CD8-positive, alpha-beta memory T cell (primary cell): ENCODE measurements at regions not wholly inside any gene's neighbourhood (a gene's known extent, or its start where the extent isn't known, plus 50 kb on each side); places are given as distances from the start of the nearest gene placed in this dataset.

ENCODE experiments used
- CTCF ChIA-PET: fragments of 350-600 bp; sonication (Branson Sonifier 250); formaldehyde crosslinking; loops from one replicate; lab custom pipeline; 2021; ENCODE audit warnings: antibody characterized with exemption; lab: Charles Lee
- POLR2A ChIA-PET: fragments of 350-600 bp; sonication (Branson Sonifier 250); formaldehyde crosslinking; loops from one replicate; lab custom pipeline; 2021; ENCODE audit warnings: antibody characterized with exemption; lab: Charles Lee
- DNase-seq, 5 donors: peaks; one replicate each; pipeline versions ENCODE4 v3.0.0 to v3.0.0-alpha.2; 2020 to 2022; ENCODE audit warnings: mixed read lengths in 1 of 5
- H3K27ac ChIP-seq: one replicate; pipeline ENCODE4 v1.7.0; 2013; ENCODE audit warnings: low read depth, mild to moderate bottlenecking, low read length, moderate library complexity
- H3K27me3 ChIP-seq: 2 replicates; pipeline ENCODE4 v1.7.0; 2013; ENCODE audit warnings: low read length, mild to moderate bottlenecking; ENCODE audit not compliant: insufficient read depth, poor library complexity, severe bottlenecking
- H3K36me3 ChIP-seq: 2 replicates; pipeline ENCODE4 v1.7.0; 2013; ENCODE audit warnings: mild to moderate bottlenecking, low read length, moderate library complexity; ENCODE audit not compliant: insufficient read depth
- H3K4me1 ChIP-seq: 2 replicates; pipeline ENCODE4 v1.7.0; 2013; ENCODE audit warnings: mild to moderate bottlenecking, low read length, moderate library complexity; ENCODE audit not compliant: insufficient read depth
- H3K4me3 ChIP-seq: 2 replicates; pipeline ENCODE4 v1.7.0; 2013; ENCODE audit warnings: mild to moderate bottlenecking, low read length
- H3K9me3 ChIP-seq: 2 replicates; pipeline ENCODE4 v1.7.0; 2013; ENCODE audit warnings: mild to moderate bottlenecking, low read length
- H3K27ac Mint-ChIP-seq, 8 donors: one replicate each; pipeline ENCODE4 v1.8.0; 2020 to 2021; ENCODE audit warnings: mixed read lengths in 8 of 8, mild to moderate bottlenecking in 6 of 8, inconsistent platforms in 3 of 8, moderate library complexity in 3 of 8
- H3K27me3 Mint-ChIP-seq, 2 donors: one replicate each; pipeline ENCODE4 v1.8.0; 2020 to 2021; ENCODE audit warnings: mixed read lengths in 2 of 2, mild to moderate bottlenecking in 1 of 2, moderate library complexity in 1 of 2
- H3K36me3 Mint-ChIP-seq, 3 donors: one replicate each; pipeline ENCODE4 v1.8.0; 2020 to 2021; ENCODE audit warnings: mixed read lengths in 3 of 3, inconsistent platforms in 1 of 3, mild to moderate bottlenecking in 1 of 3
- H3K4me1 Mint-ChIP-seq, 3 donors: one replicate each; pipeline ENCODE4 v1.8.0; 2020 to 2021; ENCODE audit warnings: mixed read lengths in 3 of 3, inconsistent platforms in 1 of 3, mild to moderate bottlenecking in 1 of 3
- H3K4me3 Mint-ChIP-seq, 7 donors: one replicate each; pipeline ENCODE4 v1.8.0; 2020 to 2021; ENCODE audit warnings: mixed read lengths in 7 of 7, mild to moderate bottlenecking in 6 of 7, moderate library complexity in 4 of 7, inconsistent platforms in 2 of 7
- H3K9me3 Mint-ChIP-seq, 5 donors: one replicate each; pipeline ENCODE4 v1.8.0; 2020 to 2022; ENCODE audit warnings: mixed read lengths in 5 of 5, mild to moderate bottlenecking in 3 of 5, moderate library complexity in 2 of 5, inconsistent platforms in 1 of 5

GRCh38 chr11:70700453-70700852, 302.1 kb downstream of the CTTN start:
- ChIA-PET CTCF (no interaction called here), POLR2A (no interaction called here)
- Mint-ChIP-seq H3K4me3 (no peak overlapping the region), H3K36me3 (no peaks in the 10 kb centered on the region), H3K27me3 (peaks cover 0 to 10% of the 10 kb centered on the region in 2 donors), H3K27ac (no peak overlapping the region), H3K4me1 (no peaks in the 10 kb centered on the region), H3K9me3 (peaks cover 0 to 2% (median 0%) of the 10 kb centered on the region in 5 donors)
- Histone ChIP-seq H3K9me3 (no peaks in the 10 kb centered on the region), H3K36me3 (no peaks in the 10 kb centered on the region), H3K4me1 (no peaks in the 10 kb centered on the region), H3K27ac (no peak overlapping the region), H3K27me3 (no peaks in the 10 kb centered on the region), H3K4me3 (no peak overlapping the region)
- no peak for DNase-seq

- Histone ChIP-seq H3K36me3 (no peaks in the 10 kb centered on the region), H3K9me3 (no peaks in the 10 kb centered on the region), H3K4me3 (no peak overlapping the region), H3K4me1 (no peaks in the 10 kb centered on the region), H3K27me3 (no peaks in the 10 kb centered on the region), H3K27ac (no peak overlapping the region)
- Mint-ChIP-seq H3K36me3 (no peaks in the 10 kb centered on the region), H3K9me3 (peaks cover 0 to 2% (median 0%) of the 10 kb centered on the region in 5 donors), H3K4me3 (no peak overlapping the region), H3K27ac (no peak overlapping the region), H3K27me3 (peaks cover 0 to 10% of the 10 kb centered on the region in 2 donors), H3K4me1 (no peaks in the 10 kb centered on the region)
- no peak for DNase-seq
- CTCF ChIA-PET = no interaction called here
- POLR2A ChIA-PET = interaction anchor here (0.5 kb wide), 1 partner anchor 968 kb away, joined by 4 read pairs; no protein-coding TSS in a partner anchor
These were observed 302.5 kb downstream of the CTTN start for GRCh38 chr11:70700871-70701270.

- no peak overlapping the region for H3K4me3 ChIP-seq
- Mint-ChIP-seq H3K36me3 (peaks cover 0 to 2% (median 0%) of the 10 kb centered on the region in 3 donors), H3K9me3 (peaks cover 0 to 2% (median 0%) of the 10 kb centered on the region in 5 donors), H3K4me3 (no peak overlapping the region), H3K27ac (no peak overlapping the region), H3K27me3 (peaks cover 0 to 7% of the 10 kb centered on the region in 2 donors), H3K4me1 (no peaks in the 10 kb centered on the region)
- H3K27ac ChIP-seq = no peak overlapping the region
- H3K4me1 ChIP-seq = no peaks in the 10 kb centered on the region
- ChIA-PET CTCF (no interaction called here), POLR2A (no interaction called here)
- no peaks in the 10 kb centered on the region for H3K27me3 ChIP-seq
- H3K9me3 ChIP-seq = no peaks in the 10 kb centered on the region
- DNase-seq = no peak
- no peaks in the 10 kb centered on the region for H3K36me3 ChIP-seq
These were observed 303.8 kb downstream of the CTTN start for GRCh38 chr11:70702040-70702648.

GRCh38 chr11:70703141-70704064, 305.1 kb downstream of the CTTN start:
- ChIA-PET CTCF (no interaction called here), POLR2A (no interaction called here)
- Mint-ChIP-seq H3K36me3 (peaks cover 0 to 2% (median 0%) of the 10 kb centered on the region in 3 donors), H3K4me1 (no peaks in the 10 kb centered on the region), H3K27ac (no peak overlapping the region), H3K4me3 (no peak overlapping the region), H3K9me3 (peaks cover 0 to 2% (median 0%) of the 10 kb centered on the region in 5 donors), H3K27me3 (peaks cover 3 to 4% of the 10 kb centered on the region in 2 donors)
- no peak overlapping the region for H3K4me3 ChIP-seq
- no peaks in the 10 kb centered on the region for H3K4me1 ChIP-seq
- no peaks in the 10 kb centered on the region for H3K36me3 ChIP-seq
- H3K9me3 ChIP-seq = no peaks in the 10 kb centered on the region
- no peak overlapping the region for H3K27ac ChIP-seq
- DNase-seq = no peak
- no peaks in the 10 kb centered on the region for H3K27me3 ChIP-seq

GRCh38 chr11:70705097-70705496, 306.8 kb downstream of the CTTN start:
- DNase-seq = peak in 1 of 5 donors; percentile 19
- Mint-ChIP-seq H3K36me3 (peaks cover 0 to 2% (median 0%) of the 10 kb centered on the region in 3 donors), H3K27ac (no peak overlapping the region), H3K4me1 (no peaks in the 10 kb centered on the region), H3K27me3 (peaks cover 4 to 9% of the 10 kb centered on the region in 2 donors), H3K4me3 (no peak overlapping the region), H3K9me3 (peaks cover 0 to 2% (median 0%) of the 10 kb centered on the region in 5 donors)
- no peak overlapping the region for H3K27ac ChIP-seq
- no peaks in the 10 kb centered on the region for H3K27me3 ChIP-seq
- CTCF ChIA-PET = no interaction called here
- H3K4me1 ChIP-seq = no peaks in the 10 kb centered on the region
- POLR2A ChIA-PET = no interaction called here
- no peak overlapping the region for H3K4me3 ChIP-seq
- no peaks in the 10 kb centered on the region for H3K36me3 ChIP-seq
- no peaks in the 10 kb centered on the region for H3K9me3 ChIP-seq

GRCh38 chr11:70705930-70706329, 307.6 kb downstream of the CTTN start:
- POLR2A ChIA-PET = no interaction called here
- CTCF ChIA-PET = no interaction called here
- Mint-ChIP-seq H3K36me3 (peaks cover 0 to 2% (median 0%) of the 10 kb centered on the region in 3 donors), H3K4me3 (no peak overlapping the region), H3K27me3 (peaks cover 4 to 13% of the 10 kb centered on the region in 2 donors), H3K9me3 (peaks cover 0 to 2% (median 0%) of the 10 kb centered on the region in 5 donors), H3K4me1 (no peaks in the 10 kb centered on the region), H3K27ac (peak overlapping the region in 1 of 8 donors; percentile 89)
- H3K27me3 ChIP-seq = no peaks in the 10 kb centered on the region
- H3K36me3 ChIP-seq = no peaks in the 10 kb centered on the region
- no peak overlapping the region for H3K4me3 ChIP-seq
- H3K4me1 ChIP-seq = no peaks in the 10 kb centered on the region
- DNase-seq = peak in 1 of 5 donors; percentile 16
- H3K9me3 ChIP-seq = no peaks in the 10 kb centered on the region
- H3K27ac ChIP-seq = no peak overlapping the region

- H3K27me3 ChIP-seq = no peaks in the 10 kb centered on the region
- Mint-ChIP-seq H3K4me3 (no peak overlapping the region), H3K27me3 (peaks cover 4 to 13% of the 10 kb centered on the region in 2 donors), H3K9me3 (peaks cover 0 to 2% (median 0%) of the 10 kb centered on the region in 5 donors), H3K36me3 (peaks cover 0 to 2% (median 0%) of the 10 kb centered on the region in 3 donors), H3K27ac (no peak overlapping the region), H3K4me1 (no peaks in the 10 kb centered on the region)
- no peaks in the 10 kb centered on the region for H3K4me1 ChIP-seq
- CTCF ChIA-PET = no interaction called here
- peak in 1 of 5 donors; percentile 27 for DNase-seq
- H3K27ac ChIP-seq = no peak overlapping the region
- H3K36me3 ChIP-seq = no peaks in the 10 kb centered on the region
- H3K9me3 ChIP-seq = no peaks in the 10 kb centered on the region
- no peak overlapping the region for H3K4me3 ChIP-seq
- POLR2A ChIA-PET = no interaction called here
These were observed 309.5 kb downstream of the CTTN start for GRCh38 chr11:70707821-70708220.

GRCh38 chr11:70709596-70709995, 311.3 kb downstream of the CTTN start:
- Histone ChIP-seq H3K27me3 (no peaks in the 10 kb centered on the region), H3K4me3 (no peak overlapping the region), H3K36me3 (no peaks in the 10 kb centered on the region), H3K9me3 (no peaks in the 10 kb centered on the region), H3K4me1 (no peaks in the 10 kb centered on the region), H3K27ac (no peak overlapping the region)
- POLR2A ChIA-PET = no interaction called here
- CTCF ChIA-PET = no interaction called here
- Mint-ChIP-seq H3K9me3 (peaks cover 0 to 2% (median 0%) of the 10 kb centered on the region in 5 donors), H3K36me3 (peaks cover 0 to 2% (median 0%) of the 10 kb centered on the region in 3 donors), H3K4me1 (no peaks in the 10 kb centered on the region), H3K4me3 (no peak overlapping the region), H3K27me3 (peaks cover 6 to 20% of the 10 kb centered on the region in 2 donors), H3K27ac (no peak overlapping the region)
- DNase-seq = no peak
